K562 (cell line): ENCODE measurements at regions not wholly inside any gene's neighbourhood (a gene's known extent, or its start where the extent isn't known, plus 50 kb on each side); places are given as distances from the start of the nearest gene placed in this dataset.

Source experiments
- ATAC-seq: fragments of 200-7000 bp; cut with Tn5 transposase; 3 replicates; pipeline ENCODE4 v1.9.1; 2020; ENCODE audit warnings: moderate library complexity
- BruUV-seq: library from RNA; stranded (reverse); fragments of 400-500 nt; replicated peaks from 2 replicates; lab custom pipeline; 2021; lab: Mats Ljungman, UMichigan
- CTCF ChIA-PET: fragments of 300-600 bp; formaldehyde crosslinking; extraction: SDS; loops from one replicate; lab custom pipeline; 2021; ENCODE audit warnings: low intra/inter-chr PET ratio; lab: Yijun Ruan, JAX
- POLR2A ChIA-PET: fragments of 300-600, 350-650 bp; sonication (Branson Sonifier 250); formaldehyde crosslinking; extraction: SDS; loops from one replicate; lab custom pipeline; 2021; ENCODE audit warnings: antibody characterized with exemption, inconsistent platforms; lab: Yijun Ruan, JAX
- DNase-seq, 4 experiments: peaks; one replicate each; pipeline versions ENCODE4 v3.0.0 to v3.0.0-alpha.2; 2011 to 2018; ENCODE audit warnings: low spot score in 3 of 4, mixed read lengths in 3 of 4; ENCODE audit errors: extremely low read depth in 1 of 4
- FAIRE-seq: peaks from 2 replicates; lab custom pipeline; 2011; peaks lifted over from hg19 to GRCh38; lab: Jason Lieb, UNC
- H2AFZ ChIP-seq: 2 replicates; pipeline ENCODE4 v1.6.0; 2011; ENCODE audit warnings: low read depth, low read length, control low read depth, inconsistent platforms
- H3K27ac ChIP-seq: fragments of 200-600 bp; 3 replicates; pipeline ENCODE4 v1.8.0; 2011; ENCODE audit warnings: low read depth, mild to moderate bottlenecking, control low read depth, inconsistent platforms, low read length, moderate library complexity, mixed read lengths; ENCODE audit errors: extremely low read depth
- H3K27me3 ChIP-seq, 2 experiments: fragments of 300-600 bp in 1 of 2; 2 replicates in 1 of 2; 3 replicates in 1 of 2; pipeline versions ENCODE4 v1.6.0 to v1.8.0; 2011; ENCODE audit warnings: inconsistent platforms in 2 of 2, low read length in 2 of 2, mild to moderate bottlenecking in 1 of 2, mixed read lengths in 1 of 2, moderate library complexity in 1 of 2; ENCODE audit not compliant: control insufficient read depth in 2 of 2, insufficient read depth in 2 of 2
- H3K36me3 ChIP-seq: fragments of 300-600 bp; 3 replicates; pipeline ENCODE4 v1.8.0; 2011; ENCODE audit warnings: mild to moderate bottlenecking, low read length, inconsistent platforms; ENCODE audit not compliant: control insufficient read depth, insufficient read depth
- H3K4me1 ChIP-seq, 2 experiments: fragments of 200-600 bp in 1 of 2; replicated peaks in 1 of 2; 2 replicates in 1 of 2; 3 replicates in 1 of 2; pipeline versions ENCODE4 v1.5.1 to v1.8.0; 2011; ENCODE audit warnings: inconsistent platforms in 2 of 2, low read length in 2 of 2, mild to moderate bottlenecking in 1 of 2, mixed read lengths in 1 of 2, moderate library complexity in 1 of 2; ENCODE audit not compliant: control insufficient read depth in 2 of 2, insufficient read depth in 2 of 2
- H3K4me2 ChIP-seq: 2 replicates; pipeline ENCODE4 v1.6.1; 2011; ENCODE audit warnings: low read length, control low read depth, inconsistent platforms, mixed read lengths; ENCODE audit not compliant: insufficient read depth
- H3K4me3 ChIP-seq: fragments of 200-600 bp; sonication (generic), shearing (Covaris generic); 2 replicates; pipeline ENCODE4 v1.5.1; 2016; ENCODE audit warnings: control low read depth, inconsistent platforms
- H3K79me2 ChIP-seq: fragments of 200-600 bp; 3 replicates; pipeline ENCODE4 v1.8.0; 2011; ENCODE audit warnings: low read length, inconsistent platforms; ENCODE audit not compliant: control insufficient read depth, insufficient read depth
- H3K9ac ChIP-seq, 2 experiments: 2 replicates each; pipeline versions ENCODE4 v1.6.0 to v1.6.1; 2011; ENCODE audit warnings: low read depth in 2 of 2, low read length in 2 of 2, control low read depth in 1 of 2, inconsistent platforms in 1 of 2, mild to moderate bottlenecking in 1 of 2, mixed read lengths in 1 of 2; ENCODE audit not compliant: insufficient read depth in 1 of 2
- H3K9me1 ChIP-seq: one replicate; pipeline ENCODE4 v1.6.0; 2011; ENCODE audit warnings: inconsistent platforms, mild to moderate bottlenecking, low read length, moderate library complexity; ENCODE audit not compliant: control insufficient read depth, insufficient read depth
- H3K9me3 ChIP-seq: replicated peaks from 2 replicates; pipeline ENCODE4 v1.5.1; 2011; ENCODE audit warnings: low read depth, low read length, inconsistent platforms; ENCODE audit not compliant: control insufficient read depth, insufficient read depth
- H4K20me1 ChIP-seq: replicated peaks from 2 replicates; pipeline ENCODE4 v1.6.1; 2011; ENCODE audit warnings: low read length, inconsistent platforms, mixed read lengths; ENCODE audit not compliant: control insufficient read depth, insufficient read depth
- CHD4 ChIP-seq: fragments of 200-600 bp; sonication (generic); IDR thresholded peaks from 3 replicates; pipeline ENCODE4 v1.6.1; 2012; ENCODE audit warnings: low read depth, mild to moderate bottlenecking, mixed read lengths, low read length, inconsistent platforms; ENCODE audit not compliant: insufficient read depth, insufficient replicate concordance, poor library complexity, severe bottlenecking
- ELF1 ChIP-seq: fragments of 200-800 bp; sonication (Bioruptor generic); IDR thresholded peaks from 2 replicates; pipeline ENCODE4 v1.6.1; 2016; ENCODE audit warnings: missing genetic modification characterization, missing compliant biosample characterization
- JUNB ChIP-seq: fragments of 450-650 bp; formaldehyde crosslinking; conservative IDR thresholded peaks from 2 replicates; pipeline ENCODE4 v1.4.0; 2020; ENCODE audit warnings: mild to moderate bottlenecking
- SFPQ ChIP-seq: fragments of 200-400 bp; formaldehyde crosslinking; IDR thresholded peaks from 2 replicates; pipeline ENCODE4 v1.6.1; 2017; ENCODE audit warnings: mild to moderate bottlenecking, low read depth, low read length, moderate library complexity
- TRIM24 ChIP-seq, 2 experiments: fragments of 450-650 bp; IDR thresholded peaks; 2 replicates each; pipeline ENCODE4 v1.6.1; 2016
- WGBS: fragments of 100-300 bp; shearing (Covaris generic); methylation state at CpG from one replicate; pipeline ENCODE4 v1.1.6; 2016; ENCODE audit warnings: low coverage, mixed read lengths; ENCODE audit not compliant: insufficient coverage; ENCODE audit errors: missing lambda C conversion rate; 5-methylcytosine and 5-hydroxymethylcytosine counted together
- in situ Hi-C: fragments of 300-500 bp; cut with MboI; formaldehyde crosslinking; loops from 4 replicates; pipeline ENCODE4 v1.15.0; 2018; ENCODE audit warnings: inconsistent platforms, mixed read lengths
- intact Hi-C: fragments of 100-400 bp; cut with micrococcal nuclease; formaldehyde crosslinking; loops from 2 replicates; pipeline ENCODE4 v1.14.2; 2022

GRCh38 chr10:109454691-109455090 lies 468.6 kb downstream of the XPNPEP1 start:
- H3K4me3 ChIP-seq, result no peak overlapping the region
- no peaks in the 10 kb centered on the region for H3K9me1 ChIP-seq
- no peaks in the 10 kb centered on the region for H3K4me1 ChIP-seq
- WGBS, result 0% methylated on average over 1 of the region's 1 CpG
- no peak overlapping the region for H3K27ac ChIP-seq
- no peak for ATAC-seq
- ChIA-PET CTCF (no interaction called here), POLR2A (no interaction called here)
- no peaks in the 10 kb centered on the region for H4K20me1 ChIP-seq
- no peak for FAIRE-seq
- no peaks in the 10 kb centered on the region for H3K36me3 ChIP-seq
- no TSS peak for BruUV-seq
- H3K9me3 ChIP-seq, result no peaks in the 10 kb centered on the region
- H3K27me3 ChIP-seq, result no peaks in the 10 kb centered on the region
- intact Hi-C loops, result no loop called here
- H3K79me2 ChIP-seq, result no peaks in the 10 kb centered on the region
- H2AFZ ChIP-seq, result no peak overlapping the region
- DNase-seq, result no peak
- H3K9ac ChIP-seq, result no peak overlapping the region
- no peak overlapping the region for H3K4me2 ChIP-seq
- TF ChIP-seq CHD4, result no peak
- no peak for TF ChIP-seq TRIM24 (IDR thresholded peaks at IDR 0.05)
- no peak for TF ChIP-seq SFPQ
- TF ChIP-seq ELF1 (tag), result no peak
- TF ChIP-seq JUNB (CRISPR knock-in tag), result no peak
- TF ChIP-seq, all 486 proteins: peak for 0
- in situ Hi-C loops, result no loop called here
